ENCODE measurements at regions not wholly inside any gene's neighbourhood (a gene's known extent, or its start where the extent isn't known, plus 50 kb on each side); places are given as distances from the start of the nearest gene placed in this dataset.

DNA sequence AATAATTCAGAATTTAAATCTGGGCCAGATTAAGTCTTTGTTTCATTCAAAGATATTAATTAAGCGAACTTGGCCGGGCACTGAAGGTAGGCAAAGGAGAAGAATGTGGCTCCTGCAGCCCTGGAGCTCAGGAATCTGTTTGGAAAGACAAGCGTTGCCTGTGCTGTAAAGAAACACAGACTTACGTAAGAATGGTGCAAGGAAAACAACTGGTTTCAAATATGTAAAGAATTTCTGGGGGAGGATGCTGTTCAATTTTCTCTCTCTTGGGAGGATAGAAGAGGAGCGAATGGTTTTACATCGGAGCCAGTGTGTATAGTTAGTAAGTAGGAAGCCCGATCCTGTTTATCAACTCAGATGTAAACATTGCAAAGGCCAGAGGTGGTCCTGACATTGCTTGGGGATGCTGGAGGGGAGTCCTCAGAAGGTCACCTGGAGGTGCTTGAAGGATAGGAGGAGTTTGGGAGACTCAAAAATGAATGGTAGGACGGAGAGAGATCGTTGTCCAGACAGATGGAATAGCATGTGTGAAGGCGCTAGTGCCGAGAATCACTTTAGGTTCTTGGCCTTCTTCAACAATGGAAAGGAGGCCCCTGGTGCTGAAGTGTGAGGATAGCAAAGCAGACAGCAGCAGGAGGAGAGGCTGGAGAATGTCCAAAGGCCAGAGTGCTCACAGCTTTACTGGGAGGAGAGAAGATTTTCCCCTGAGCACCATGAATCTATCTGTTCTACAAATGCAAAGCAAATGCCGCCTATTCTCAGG, 456.1 kb downstream of the LPIN1 start:
- H3K27ac ChIP-seq (ENCODE audit: low read depth, low read length), result no peak overlapping the region
- no peak for DNase-seq (ENCODE audit: low read depth, low spot score)
- TF ChIP-seq RAD21 (IDR thresholded peaks at IDR 0.05; ENCODE audit: low read depth), result no peak
- no peak for TF ChIP-seq CBX3 (IDR thresholded peaks at IDR 0.05; ENCODE audit: low read depth)
- no peak for TF ChIP-seq JUND (IDR thresholded peaks at IDR 0.05)
- no peaks in the 10 kb centered on the region for H4K20me1 ChIP-seq (ENCODE audit: insufficient read depth)
- no peak overlapping the region for H3K4me2 ChIP-seq (ENCODE audit: low read length)
- no peak for ATAC-seq
- no peaks in the 10 kb centered on the region for H3K9me2 ChIP-seq (ENCODE audit: insufficient read depth)
- H2AFZ ChIP-seq (ENCODE audit: low read depth, low read length, poor library complexity, severe bottlenecking), result no peak overlapping the region
- RAD21 ChIA-PET (ENCODE audit: low non-redundant PET in 1 of 2, low total read pairs in 2 of 2, uncharacterized antibody in 2 of 2, unreplicated experiment in 2 of 2), result no interaction called here
- no peaks in the 10 kb centered on the region for H3K79me2 ChIP-seq (ENCODE audit: insufficient read depth, low read length)
- no peaks in the 10 kb centered on the region for H3K9me3 ChIP-seq (ENCODE audit: control insufficient read depth in 1 of 2, insufficient read depth in 1 of 2, low read depth in 1 of 2, low read length in 2 of 2)
- CTCF ChIA-PET, result no interaction called here
- no peak overlapping the region for H3K9ac ChIP-seq (ENCODE audit: low read length)
- POLR2A ChIA-PET, result no interaction called here
- no peak overlapping the region for H3K4me3 ChIP-seq (replicated peaks in 1 of 2; ENCODE audit: low read depth in 1 of 2, low read length in 2 of 2)
- intact Hi-C loops (cut with micrococcal nuclease), result no loop called here
- H3K27me3 ChIP-seq (ENCODE audit: insufficient read depth, low read length), result 0 out of 2 replicates have a peak, but pooled peaks cover 9% of the 10 kb centered on the region
- no TSS peak for BruUV-seq (replicated peaks)
- H3K4me1 ChIP-seq (ENCODE audit: control insufficient read depth in 1 of 2, insufficient read depth in 2 of 2, low read length in 2 of 2), result no peaks in the 10 kb centered on the region
- H3K36me3 ChIP-seq (ENCODE audit: control insufficient read depth in 1 of 2, insufficient read depth in 2 of 2, low read length in 2 of 2), result no peaks in the 10 kb centered on the region

DNA sequence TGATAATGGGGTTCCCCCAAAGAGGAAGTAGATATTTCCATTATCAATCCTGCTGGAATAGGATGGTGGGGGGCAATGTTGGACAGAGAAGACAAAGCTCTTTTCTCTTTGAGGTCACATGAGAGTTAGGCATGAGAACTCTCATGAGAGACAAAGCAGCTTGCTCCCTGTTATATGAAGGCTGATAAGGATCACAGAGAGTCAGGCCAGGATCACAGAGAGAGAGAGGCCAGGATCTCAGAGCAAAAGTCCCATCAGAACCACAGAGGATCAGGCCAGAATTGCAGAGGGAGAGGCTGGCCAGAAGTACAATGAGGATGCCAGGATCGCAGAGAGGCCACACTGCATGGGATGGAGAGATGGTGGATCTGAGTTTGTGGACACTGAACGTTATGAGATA, 457.1 kb downstream of the LPIN1 start:
- H2AFZ ChIP-seq (ENCODE audit: low read depth, low read length, poor library complexity, severe bottlenecking), result no peak overlapping the region
- no peak overlapping the region for H3K4me2 ChIP-seq (ENCODE audit: low read length)
- no peak overlapping the region for H3K4me3 ChIP-seq (replicated peaks in 1 of 2; ENCODE audit: low read depth in 1 of 2, low read length in 2 of 2)
- H3K27ac ChIP-seq (ENCODE audit: low read depth, low read length), result no peak overlapping the region
- intact Hi-C loops (cut with micrococcal nuclease), result no loop called here
- H3K9me3 ChIP-seq (ENCODE audit: control insufficient read depth in 1 of 2, insufficient read depth in 1 of 2, low read depth in 1 of 2, low read length in 2 of 2), result no peaks in the 10 kb centered on the region
- DNase-seq (ENCODE audit: low read depth, low spot score), result no peak
- no peaks in the 10 kb centered on the region for H3K36me3 ChIP-seq (ENCODE audit: control insufficient read depth in 1 of 2, insufficient read depth in 2 of 2, low read length in 2 of 2)
- no TSS peak for BruUV-seq (replicated peaks)
- no peak overlapping the region for H3K9ac ChIP-seq (ENCODE audit: low read length)
- ATAC-seq, result no peak
- H3K4me1 ChIP-seq (ENCODE audit: control insufficient read depth in 1 of 2, insufficient read depth in 2 of 2, low read length in 2 of 2), result no peaks in the 10 kb centered on the region
- no peaks in the 10 kb centered on the region for H4K20me1 ChIP-seq (ENCODE audit: insufficient read depth)
- ChIA-PET CTCF (no interaction called here), RAD21 (ENCODE audit: low non-redundant PET in 1 of 2, low total read pairs in 2 of 2, uncharacterized antibody in 2 of 2, unreplicated experiment in 2 of 2) (no interaction called here), POLR2A (no interaction called here)
- H3K27me3 ChIP-seq (ENCODE audit: insufficient read depth, low read length), result 0 out of 2 replicates have a peak, but pooled peaks cover 9% of the 10 kb centered on the region
- H3K79me2 ChIP-seq (ENCODE audit: insufficient read depth, low read length), result no peaks in the 10 kb centered on the region
- no peaks in the 10 kb centered on the region for H3K9me2 ChIP-seq (ENCODE audit: insufficient read depth)
- no peak for TF ChIP-seq RAD21 (IDR thresholded peaks at IDR 0.05; ENCODE audit: low read depth)
- no peak for TF ChIP-seq CBX3 (IDR thresholded peaks at IDR 0.05; ENCODE audit: low read depth)
- TF ChIP-seq, protein P1, sequence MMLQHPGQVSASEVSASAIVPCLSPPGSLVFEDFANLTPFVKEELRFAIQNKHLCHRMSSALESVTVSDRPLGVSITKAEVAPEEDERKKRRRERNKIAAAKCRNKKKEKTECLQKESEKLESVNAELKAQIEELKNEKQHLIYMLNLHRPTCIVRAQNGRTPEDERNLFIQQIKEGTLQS (IDR thresholded peaks at IDR 0.05), result no peak
- no peak for TF ChIP-seq POLR2AphosphoS5 (IDR thresholded peaks at IDR 0.05; ENCODE audit: low read depth, low read length)
- TF ChIP-seq REST (IDR thresholded peaks at IDR 0.05; ENCODE audit: low read depth), result no peak
- TF ChIP-seq TCF7L2 (IDR thresholded peaks at IDR 0.05; ENCODE audit: borderline replicate concordance, extremely low read depth, insufficient read depth, insufficient read length), result no peak
- no peak for TF ChIP-seq SIN3A (IDR thresholded peaks at IDR 0.05; ENCODE audit: low read depth)
- no peak for TF ChIP-seq SRF (IDR thresholded peaks at IDR 0.05; ENCODE audit: low read depth)
- TF ChIP-seq CEBPB (IDR thresholded peaks at IDR 0.05; ENCODE audit: low read depth), result no peak
- no peak for TF ChIP-seq EGR1 (IDR thresholded peaks at IDR 0.05; ENCODE audit: low read depth)
- no peak for TF ChIP-seq ZNF274 (IDR thresholded peaks at IDR 0.05; ENCODE audit: low read depth, low read length)
- no peak for TF ChIP-seq YY1 (IDR thresholded peaks at IDR 0.05; ENCODE audit: extremely low read depth, insufficient replicate concordance, low read depth, low read length)
- TF ChIP-seq EZH2phosphoT487 (IDR thresholded peaks at IDR 0.05; ENCODE audit: borderline replicate concordance), result no peak
- TF ChIP-seq, protein P2, sequence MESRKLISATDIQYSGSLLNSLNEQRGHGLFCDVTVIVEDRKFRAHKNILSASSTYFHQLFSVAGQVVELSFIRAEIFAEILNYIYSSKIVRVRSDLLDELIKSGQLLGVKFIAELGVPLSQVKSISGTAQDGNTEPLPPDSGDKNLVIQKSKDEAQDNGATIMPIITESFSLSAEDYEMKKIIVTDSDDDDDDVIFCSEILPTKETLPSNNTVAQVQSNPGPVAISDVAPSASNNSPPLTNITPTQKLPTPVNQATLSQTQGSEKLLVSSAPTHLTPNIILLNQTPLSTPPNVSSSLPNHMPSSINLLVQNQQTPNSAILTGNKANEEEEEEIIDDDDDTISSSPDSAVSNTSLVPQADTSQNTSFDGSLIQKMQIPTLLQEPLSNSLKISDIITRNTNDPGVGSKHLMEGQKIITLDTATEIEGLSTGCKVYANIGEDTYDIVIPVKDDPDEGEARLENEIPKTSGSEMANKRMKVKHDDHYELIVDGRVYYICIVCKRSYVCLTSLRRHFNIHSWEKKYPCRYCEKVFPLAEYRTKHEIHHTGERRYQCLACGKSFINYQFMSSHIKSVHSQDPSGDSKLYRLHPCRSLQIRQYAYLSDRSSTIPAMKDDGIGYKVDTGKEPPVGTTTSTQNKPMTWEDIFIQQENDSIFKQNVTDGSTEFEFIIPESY (IDR thresholded peaks at IDR 0.05; ENCODE audit: extremely low read depth, insufficient replicate concordance, low read length), result no peak
